ENCODE measurements at regions not wholly inside any gene's neighbourhood (a gene's known extent, or its start where the extent isn't known, plus 50 kb on each side); places are given as distances from the start of the nearest gene placed in this dataset.

- no peak overlapping the region for H2AFZ ChIP-seq (ENCODE audit: low read depth)
- TF ChIP-seq CTCF (conservative IDR thresholded peaks at IDR 0.05; ENCODE audit: low read depth, low read length), result peak; percentile 88
- no peaks in the 10 kb centered on the region for H3K36me3 ChIP-seq (ENCODE audit: insufficient read depth)
- no peaks in the 10 kb centered on the region for H4K20me1 ChIP-seq (ENCODE audit: insufficient read depth)
- H3K9ac ChIP-seq, result peak overlapping the region; percentile 16; the same call in 1 of the 2 replicates
- no peaks in the 10 kb centered on the region for H3K79me2 ChIP-seq (ENCODE audit: insufficient read depth, low read depth)
- H3K4me1 ChIP-seq (ENCODE audit: low read depth, poor library complexity, severe bottlenecking), result peaks cover 5% of the 10 kb centered on the region
- H3K27me3 ChIP-seq (ENCODE audit: insufficient read depth, low read depth), result no peaks in the 10 kb centered on the region
- H3K27ac ChIP-seq, result no peak overlapping the region
- no peak overlapping the region for H3K4me3 ChIP-seq (IDR thresholded peaks at IDR 0.05; ENCODE audit: insufficient read depth, low read depth, low read length)
- H3K4me2 ChIP-seq, result peak overlapping the region; percentile 77
Measured at GRCh38 chr6:47413752-47414422, 63.7 kb upstream of the CD2AP start.

- Histone ChIP-seq H3K4me3 (IDR thresholded peaks at IDR 0.05; ENCODE audit: insufficient read depth, low read depth, low read length) (no peak overlapping the region), H4K20me1 (ENCODE audit: insufficient read depth) (no peaks in the 10 kb centered on the region), H3K4me1 (ENCODE audit: low read depth, poor library complexity, severe bottlenecking) (peaks cover 5% of the 10 kb centered on the region), H3K79me2 (ENCODE audit: insufficient read depth, low read depth) (no peaks in the 10 kb centered on the region), H3K36me3 (ENCODE audit: insufficient read depth) (no peaks in the 10 kb centered on the region), H3K4me2 (peak overlapping the region; percentile 77), H3K27ac (no peak overlapping the region), H3K27me3 (ENCODE audit: insufficient read depth, low read depth) (no peaks in the 10 kb centered on the region), H2AFZ (ENCODE audit: low read depth) (peak overlapping the region; percentile 25; the same call in 1 of the 2 replicates), H3K9ac (peak overlapping the region; percentile 16; the same call in 1 of the 2 replicates)
- TF ChIP-seq CTCF (conservative IDR thresholded peaks at IDR 0.05; ENCODE audit: low read depth, low read length), result no peak
Measured at GRCh38 chr6:47414423-47415167, 63.0 kb upstream of the CD2AP start.

- no peak overlapping the region for H2AFZ ChIP-seq (ENCODE audit: low read depth)
- no peak overlapping the region for H3K9ac ChIP-seq
- H3K27ac ChIP-seq, result no peak overlapping the region
- no peaks in the 10 kb centered on the region for H3K36me3 ChIP-seq (ENCODE audit: insufficient read depth)
- peaks cover 5% of the 10 kb centered on the region for H3K4me1 ChIP-seq (ENCODE audit: low read depth, poor library complexity, severe bottlenecking)
- no peak for TF ChIP-seq CTCF (conservative IDR thresholded peaks at IDR 0.05; ENCODE audit: low read depth, low read length)
- H4K20me1 ChIP-seq (ENCODE audit: insufficient read depth), result no peaks in the 10 kb centered on the region
- H3K27me3 ChIP-seq (ENCODE audit: insufficient read depth, low read depth), result no peaks in the 10 kb centered on the region
- no peak overlapping the region for H3K4me3 ChIP-seq (IDR thresholded peaks at IDR 0.05; ENCODE audit: insufficient read depth, low read depth, low read length)
- no peaks in the 10 kb centered on the region for H3K79me2 ChIP-seq (ENCODE audit: insufficient read depth, low read depth)
- no peak overlapping the region for H3K4me2 ChIP-seq
Measured at GRCh38 chr6:47416396-47417345, 60.9 kb upstream of the CD2AP start.

- Histone ChIP-seq H3K4me2 (no peak overlapping the region), H3K27me3 (ENCODE audit: insufficient read depth, low read depth) (no peaks in the 10 kb centered on the region), H3K4me3 (IDR thresholded peaks at IDR 0.05; ENCODE audit: insufficient read depth, low read depth, low read length) (no peak overlapping the region), H3K36me3 (ENCODE audit: insufficient read depth) (no peaks in the 10 kb centered on the region), H3K27ac (no peak overlapping the region), H3K9ac (no peak overlapping the region), H3K79me2 (ENCODE audit: insufficient read depth, low read depth) (no peaks in the 10 kb centered on the region), H4K20me1 (ENCODE audit: insufficient read depth) (no peaks in the 10 kb centered on the region), H2AFZ (ENCODE audit: low read depth) (no peak overlapping the region), H3K4me1 (ENCODE audit: low read depth, poor library complexity, severe bottlenecking) (peaks cover 5% of the 10 kb centered on the region)
- no peak for TF ChIP-seq CTCF (conservative IDR thresholded peaks at IDR 0.05; ENCODE audit: low read depth, low read length)
Measured at GRCh38 chr6:47419621-47420020, 58.0 kb upstream of the CD2AP start.
